A172 (cell line): ENCODE measurements at regions not wholly inside any gene's neighbourhood (a gene's known extent, or its start where the extent isn't known, plus 50 kb on each side); places are given as distances from the start of the nearest gene placed in this dataset.
"Not testable (repeated sequence)": the region's sequence is repeated elsewhere in the genome, so short reads cannot be mapped to it uniquely, and the experiment has no call there.

Source experiments
- DNase-seq: peaks from one replicate; pipeline ENCODE4 v3.0.0-alpha.2; 2015; ENCODE audit warnings: low spot score

DNA sequence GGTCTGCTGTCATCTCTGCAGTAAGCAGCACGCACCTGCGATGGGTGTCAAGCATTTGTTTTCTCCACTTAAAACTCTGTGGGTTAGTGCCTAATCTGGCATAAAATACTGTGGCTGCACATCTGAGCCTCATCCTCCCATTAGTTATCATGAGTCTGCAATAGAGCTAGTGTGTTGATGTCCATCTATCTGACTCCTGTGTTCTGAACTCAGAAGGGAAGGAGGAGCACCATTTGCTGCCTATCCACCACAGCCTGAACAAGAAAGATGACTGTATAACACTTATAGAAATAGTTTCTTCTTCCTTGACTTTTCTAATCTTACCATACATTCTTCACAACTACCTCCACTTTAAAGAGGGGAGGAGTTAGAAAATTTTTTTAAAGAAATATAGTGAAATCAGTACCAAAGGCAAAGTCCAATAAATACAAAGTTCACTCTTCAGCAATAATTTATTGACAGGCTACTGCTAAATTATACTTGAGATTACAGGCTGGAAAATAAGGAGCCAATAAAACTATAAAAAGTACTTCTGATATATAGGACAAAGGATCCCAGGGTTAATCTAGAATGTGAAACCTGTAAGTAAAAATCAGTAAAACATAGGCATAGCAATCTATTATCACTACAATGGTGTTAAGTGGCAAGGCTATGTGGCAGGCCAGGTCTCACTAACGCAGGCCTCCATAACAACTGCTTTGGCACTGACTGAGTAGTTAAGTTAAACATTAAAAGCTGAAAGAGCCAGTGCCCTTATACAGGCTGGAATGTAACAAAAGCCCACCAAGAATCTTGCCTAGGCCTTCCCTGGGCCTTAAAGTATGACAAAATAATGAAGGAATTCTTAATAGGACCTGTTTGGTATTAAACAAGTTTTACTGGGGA is 70.2 kb downstream of the LGALS9C start:
- DNase-seq: not testable (repeated sequence)

DNA sequence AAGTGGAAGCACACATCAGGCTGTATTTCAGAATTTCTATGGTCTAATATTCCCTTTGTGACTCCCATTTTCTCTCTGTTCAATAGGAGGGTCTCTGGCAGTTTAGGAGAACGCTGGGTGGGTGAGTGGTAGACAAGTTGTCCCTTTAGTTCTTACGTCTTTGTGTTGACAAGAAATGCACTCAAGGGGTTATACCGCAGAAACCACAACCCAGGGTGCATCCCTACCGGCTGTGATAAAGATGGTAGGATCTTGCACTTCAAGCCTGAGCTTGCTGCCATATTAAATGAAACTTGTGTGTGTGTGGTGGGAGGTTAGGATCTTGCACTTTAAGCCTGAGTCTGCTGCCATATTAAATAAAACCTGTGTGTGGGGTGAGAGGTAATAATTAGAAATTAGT is 80.5 kb downstream of the LGALS9C start:
- DNase-seq: not testable (repeated sequence)

DNA sequence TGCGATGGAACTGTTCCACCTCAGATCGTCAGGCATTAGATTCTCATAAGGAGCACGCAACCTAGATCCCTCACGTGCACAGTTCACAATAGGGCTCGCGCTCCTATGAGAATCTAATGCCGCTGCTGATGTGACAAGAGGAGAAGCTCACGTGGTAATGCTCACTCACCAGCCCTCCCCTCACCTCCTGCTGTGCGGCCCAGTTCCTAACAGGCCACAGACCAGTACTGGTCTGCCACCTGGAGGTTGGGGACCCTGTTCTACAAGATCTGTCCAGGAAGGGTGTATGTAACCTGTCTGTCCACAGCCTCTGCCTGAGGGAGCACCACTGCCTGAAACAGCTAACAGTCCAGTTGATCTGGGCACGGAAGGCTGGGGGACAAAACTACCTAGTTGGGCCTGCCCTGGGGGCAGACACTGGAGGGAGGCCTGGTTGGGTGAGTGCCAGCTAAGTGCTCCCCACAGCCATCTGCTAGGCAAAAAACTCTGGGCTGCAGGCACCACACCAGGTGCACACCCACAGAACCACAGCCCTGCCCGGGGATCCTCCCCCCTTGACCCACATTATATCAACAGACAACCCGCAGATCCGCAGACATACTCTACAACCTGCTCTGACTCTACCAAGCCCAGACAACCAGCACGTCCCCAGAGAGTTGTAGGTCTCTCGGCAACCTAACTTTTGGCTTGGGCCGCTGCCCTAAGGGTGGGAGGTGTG is 80.7 kb downstream of the TBC1D28 start:
- DNase-seq: peak; percentile 1

DNA sequence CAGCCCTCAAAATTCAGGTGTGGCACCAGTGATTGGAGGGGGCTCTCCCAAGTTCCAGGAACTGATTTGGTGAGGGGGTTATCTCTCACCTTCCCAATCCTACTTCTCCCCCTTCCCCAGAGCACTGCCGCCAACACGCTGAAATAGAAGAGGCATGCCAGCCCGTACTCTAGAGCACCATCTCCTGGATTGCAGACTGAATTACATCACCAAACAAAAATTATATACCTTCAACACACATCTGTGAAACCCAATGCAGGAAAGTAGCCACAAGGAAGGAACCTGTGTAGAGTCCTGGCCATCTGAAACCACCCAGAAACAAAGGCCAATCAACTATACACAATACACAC is 80.1 kb downstream of the TBC1D28 start:
- DNase-seq: peak; percentile 36

DNA sequence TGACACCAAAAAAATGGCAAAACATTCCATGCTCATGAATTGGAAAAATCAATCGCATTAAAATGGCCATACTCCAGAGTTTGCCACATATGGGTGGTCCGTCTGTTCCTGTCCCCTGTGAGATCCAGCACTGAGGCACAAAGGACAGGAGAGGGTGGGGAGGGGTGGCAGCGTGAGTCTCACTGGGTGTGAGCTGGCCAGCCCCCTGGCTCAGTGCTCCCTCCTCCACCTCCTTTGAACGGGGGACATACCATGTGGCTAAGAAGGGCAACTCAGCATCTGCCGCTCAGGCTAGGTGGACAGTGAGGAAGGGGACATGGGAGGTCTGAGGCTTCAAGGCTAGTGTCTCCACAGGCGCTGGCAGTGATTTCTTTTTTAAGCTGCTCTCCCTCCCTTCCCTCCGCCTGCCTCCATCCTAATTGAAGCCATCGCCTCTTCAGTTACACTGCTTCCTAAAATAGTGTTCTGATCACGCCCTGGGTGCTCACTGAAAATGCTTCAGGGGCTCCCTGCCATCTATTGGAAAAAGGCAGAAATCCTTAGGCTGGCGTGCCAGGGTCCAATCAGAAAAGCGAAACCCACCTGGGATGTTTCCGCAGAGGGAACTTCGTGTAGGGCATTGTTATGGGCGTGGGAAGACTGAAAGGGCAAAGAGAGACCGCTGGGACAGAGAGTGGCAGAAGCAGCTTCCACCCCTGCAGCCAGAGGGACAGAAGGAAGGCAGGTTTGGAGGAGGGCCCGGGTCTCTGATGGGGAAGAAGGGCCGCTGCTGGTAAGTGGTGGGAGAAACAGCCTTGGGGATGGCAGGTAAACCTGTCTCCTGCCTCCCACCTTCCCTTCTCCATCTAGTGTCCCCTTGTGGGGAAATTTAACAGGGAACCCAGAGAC is 75.8 kb downstream of the TBC1D28 start:
- DNase-seq: not testable (repeated sequence)

DNA sequence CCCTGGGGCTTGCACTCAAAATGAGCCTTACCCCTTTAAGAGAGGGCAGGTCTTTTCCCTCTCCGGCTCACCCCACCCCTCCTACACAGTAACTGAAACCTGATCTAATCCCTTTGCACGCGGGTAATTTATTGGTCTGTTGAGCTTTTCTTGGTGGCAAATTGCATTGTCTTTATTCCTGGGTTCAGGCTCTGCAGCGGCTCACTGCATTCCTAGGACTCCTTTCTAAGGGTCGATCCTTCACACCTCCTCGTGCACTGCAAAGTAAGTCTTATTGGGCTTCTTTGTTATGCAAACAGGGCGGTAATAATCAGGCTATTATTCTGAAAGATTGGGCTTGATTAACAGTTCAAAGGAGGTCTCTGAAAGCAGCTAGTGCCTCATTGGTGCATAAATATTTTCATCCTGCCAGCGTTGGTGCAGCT is 74.7 kb downstream of the TBC1D28 start:
- DNase-seq: peak; percentile 8

DNA sequence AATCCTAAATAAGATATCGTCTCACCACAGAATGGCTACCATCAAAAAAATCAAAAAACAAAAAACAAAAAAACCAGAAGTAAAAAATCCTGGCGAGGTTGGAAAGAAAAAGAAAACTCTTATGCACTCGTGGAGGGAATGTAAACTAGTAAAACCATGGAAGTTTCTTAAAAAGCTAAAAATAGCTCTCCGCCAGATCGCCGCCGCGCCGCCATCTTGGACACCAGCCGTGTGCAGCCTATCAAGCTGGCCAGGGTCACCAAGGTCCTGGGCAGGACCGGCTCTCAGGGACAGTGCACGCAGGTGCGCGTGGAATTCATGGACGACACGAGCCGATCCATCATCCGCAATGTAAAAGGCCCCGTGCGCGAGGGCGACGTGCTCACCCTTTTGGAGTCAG is 71.7 kb downstream of the TBC1D28 start:
- DNase-seq: not testable (repeated sequence)

DNA sequence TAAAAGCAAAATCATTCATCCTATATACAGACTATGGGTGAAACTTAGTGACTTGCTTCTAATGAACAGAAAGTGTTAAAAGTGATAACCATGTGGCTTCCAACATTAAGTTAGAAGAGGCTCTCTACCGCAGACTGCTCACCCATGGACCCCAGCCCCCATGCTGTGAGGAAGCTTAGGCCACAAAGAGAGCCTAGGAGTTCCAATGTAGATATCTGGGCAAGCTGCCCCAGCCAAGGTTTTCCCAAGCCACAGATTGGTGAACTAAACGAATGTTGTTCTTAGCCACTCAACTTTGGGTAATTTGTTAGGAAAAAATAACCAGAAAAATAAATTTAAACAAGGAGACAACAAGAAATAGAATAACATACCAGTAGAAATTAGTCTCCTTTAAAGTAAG is 70.1 kb downstream of the TBC1D28 start:
- DNase-seq: not testable (repeated sequence)
